CD14-positive monocyte (primary cell): ENCODE measurements at regions not wholly inside any gene's neighbourhood (a gene's known extent, or its start where the extent isn't known, plus 50 kb on each side); places are given as distances from the start of the nearest gene placed in this dataset.
"Not testable (repeated sequence)": the region's sequence is repeated elsewhere in the genome, so short reads cannot be mapped to it uniquely, and the experiment has no call there.

Experiments
- DNase-seq, 3 donors: peaks; one replicate each; pipeline ENCODE4 v3.0.0-alpha.2; 2011 to 2022
- H2AFZ ChIP-seq: 2 replicates; pipeline ENCODE4 v1.6.0; 2012; ENCODE audit warnings: mild to moderate bottlenecking, low read depth, low read length, inconsistent platforms; ENCODE audit not compliant: insufficient read depth, poor library complexity, severe bottlenecking
- H3K27ac ChIP-seq, 2 donors: 1 replicate in 1 of 2; 2 replicates in 1 of 2; pipeline ENCODE4 v1.5.1; 2012 to 2013; ENCODE audit warnings: low read length in 2 of 2, control low read depth in 1 of 2, inconsistent platforms in 1 of 2, low read depth in 1 of 2, mild to moderate bottlenecking in 1 of 2
- H3K27me3 ChIP-seq, 2 donors: one replicate each; pipeline versions ENCODE4 v1.6.0 to v1.6.1; 2011 to 2013; ENCODE audit warnings: low read length in 2 of 2; ENCODE audit not compliant: control insufficient read depth in 2 of 2, insufficient read depth in 2 of 2
- H3K36me3 ChIP-seq, 2 donors: replicated peaks in 1 of 2; 1 replicate in 1 of 2; 2 replicates in 1 of 2; pipeline versions ENCODE4 v1.5.1 to v1.6.1; 2012 to 2013; ENCODE audit warnings: low read length in 2 of 2, control low read depth in 1 of 2, inconsistent platforms in 1 of 2, mild to moderate bottlenecking in 1 of 2; ENCODE audit not compliant: insufficient read depth in 2 of 2, control insufficient read depth in 1 of 2
- H3K4me1 ChIP-seq, 2 donors: 1 replicate in 1 of 2; 2 replicates in 1 of 2; pipeline versions ENCODE4 v1.5.1 to v1.6.1; 2012 to 2013; ENCODE audit warnings: low read length in 2 of 2, control low read depth in 1 of 2, inconsistent platforms in 1 of 2, mild to moderate bottlenecking in 1 of 2, moderate library complexity in 1 of 2; ENCODE audit not compliant: insufficient read depth in 2 of 2, control insufficient read depth in 1 of 2
- H3K4me2 ChIP-seq: replicated peaks from 2 replicates; pipeline ENCODE3; 2012; ENCODE audit warnings: low read length, moderate library complexity, mild to moderate bottlenecking; ENCODE audit not compliant: poor library complexity, severe bottlenecking; ENCODE audit errors: extremely low read depth
- H3K4me3 ChIP-seq, 3 experiments: fragments of 200-600 bp in 1 of 3; sonication (generic) in 1 of 3; replicated peaks in 1 of 3; 1 replicate in 2 of 3; 2 replicates in 1 of 3; pipeline ENCODE4 v1.5.1; 2011 to 2013; ENCODE audit warnings: low read length in 3 of 3, mild to moderate bottlenecking in 3 of 3, control low read depth in 2 of 3, low read depth in 2 of 3, inconsistent platforms in 1 of 3, moderate library complexity in 1 of 3
- H3K79me2 ChIP-seq: 2 replicates; pipeline ENCODE4 v1.6.0; 2012; ENCODE audit warnings: mild to moderate bottlenecking, control low read depth, inconsistent platforms, low read length, moderate library complexity; ENCODE audit not compliant: insufficient read depth
- H3K9ac ChIP-seq: 2 replicates; pipeline ENCODE4 v1.6.0; 2017; ENCODE audit warnings: low read length, mild to moderate bottlenecking; ENCODE audit not compliant: insufficient read depth, poor library complexity, severe bottlenecking
- H3K9me3 ChIP-seq, 2 donors: replicated peaks in 1 of 2; 1 replicate in 1 of 2; 2 replicates in 1 of 2; pipeline versions ENCODE4 v1.5.1 to v1.6.1; 2012 to 2013; ENCODE audit warnings: low read length in 2 of 2, control low read depth in 1 of 2; ENCODE audit not compliant: control insufficient read depth in 1 of 2, insufficient read depth in 1 of 2
- H4K20me1 ChIP-seq: 2 replicates; pipeline ENCODE4 v1.6.0; 2012; ENCODE audit warnings: mild to moderate bottlenecking, low read length, control low read depth, moderate library complexity; ENCODE audit not compliant: insufficient read depth
- H3K27ac Mint-ChIP-seq, 7 donors: one replicate each; pipeline ENCODE4 v1.8.0; 2020; ENCODE audit warnings: mild to moderate bottlenecking in 7 of 7, mixed read lengths in 7 of 7, moderate library complexity in 6 of 7, inconsistent platforms in 2 of 7
- H3K27me3 Mint-ChIP-seq, 3 donors: one replicate each; pipeline ENCODE4 v1.8.0; 2021 to 2022; ENCODE audit warnings: low read depth in 3 of 3, mild to moderate bottlenecking in 3 of 3, mixed read lengths in 3 of 3, moderate library complexity in 3 of 3, inconsistent platforms in 1 of 3
- H3K36me3 Mint-ChIP-seq, 2 donors: one replicate each; pipeline ENCODE4 v1.8.0; 2020; ENCODE audit warnings: mixed read lengths in 2 of 2, inconsistent platforms in 1 of 2, mild to moderate bottlenecking in 1 of 2
- H3K4me1 Mint-ChIP-seq: one replicate; pipeline ENCODE4 v1.8.0; 2020; ENCODE audit warnings: mild to moderate bottlenecking, mixed read lengths
- H3K4me3 Mint-ChIP-seq, 2 donors: one replicate each; pipeline ENCODE4 v1.8.0; 2020; ENCODE audit warnings: mild to moderate bottlenecking in 2 of 2, mixed read lengths in 2 of 2, moderate library complexity in 1 of 2
- H3K9me3 Mint-ChIP-seq, 7 donors: one replicate each; pipeline ENCODE4 v1.8.0; 2020 to 2022; ENCODE audit warnings: mixed read lengths in 7 of 7, mild to moderate bottlenecking in 6 of 7, moderate library complexity in 6 of 7, inconsistent platforms in 2 of 7
- WGBS: methylation state at CpG from one replicate; pipeline ENCODE4 v1.1.5; 2013; ENCODE audit warnings: missing lambda C conversion rate; ENCODE audit not compliant: insufficient coverage; 5-methylcytosine and 5-hydroxymethylcytosine counted together
- intact Hi-C, 2 donors: fragments of 100-400 bp; cut with micrococcal nuclease; formaldehyde crosslinking; loops; one replicate each; pipeline versions ENCODE4 v1.15.0 to v1.15.1; 2023
- TF ChIP-seq, protein P1 (sequence below): fragments of 200-600 bp; IDR thresholded peaks from one replicate; pipeline ENCODE4 v1.8.0; 2022; ENCODE audit warnings: antibody characterized with exemption, mild to moderate bottlenecking

DNA sequence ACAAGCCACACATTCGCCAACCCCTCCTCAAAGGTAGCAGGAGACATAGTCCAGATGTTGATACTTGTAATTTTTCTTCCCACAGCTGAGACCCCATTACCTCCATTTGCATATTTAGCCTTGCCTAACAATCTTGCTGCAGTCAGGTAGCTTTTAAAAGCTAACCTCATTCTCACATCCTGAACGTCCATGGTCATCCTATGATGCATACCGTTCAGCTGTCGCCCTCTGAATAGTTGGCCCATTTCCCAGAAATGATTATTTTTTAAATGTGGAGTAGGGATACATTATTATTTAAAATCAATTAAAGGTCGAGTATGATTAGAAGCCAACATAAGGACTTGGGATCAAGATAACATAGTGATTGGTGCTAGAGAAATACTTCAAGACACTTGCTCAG is 165.0 kb downstream of the MEX3B start:
- intact Hi-C loops: no loop called here
- H2AFZ ChIP-seq: no peak overlapping the region
- Mint-ChIP-seq H3K36me3 (no peaks in the 10 kb centered on the region), H3K4me3 (no peak overlapping the region), H3K9me3 (peaks cover 0 to 4% (median 0%) of the 10 kb centered on the region in 7 donors), H3K27ac (no peak overlapping the region), H3K27me3 (no peaks in the 10 kb centered on the region), H3K4me1 (peaks cover 4% of the 10 kb centered on the region)
- H3K79me2 ChIP-seq: no peaks in the 10 kb centered on the region
- H3K9ac ChIP-seq: no peak overlapping the region
- no peak overlapping the region for H3K27ac ChIP-seq
- no peaks in the 10 kb centered on the region for H3K9me3 ChIP-seq
- no peaks in the 10 kb centered on the region for H3K36me3 ChIP-seq
- 86% methylated on average over 1 of the region's 5 CpGs for WGBS
- TF ChIP-seq, protein P1, sequence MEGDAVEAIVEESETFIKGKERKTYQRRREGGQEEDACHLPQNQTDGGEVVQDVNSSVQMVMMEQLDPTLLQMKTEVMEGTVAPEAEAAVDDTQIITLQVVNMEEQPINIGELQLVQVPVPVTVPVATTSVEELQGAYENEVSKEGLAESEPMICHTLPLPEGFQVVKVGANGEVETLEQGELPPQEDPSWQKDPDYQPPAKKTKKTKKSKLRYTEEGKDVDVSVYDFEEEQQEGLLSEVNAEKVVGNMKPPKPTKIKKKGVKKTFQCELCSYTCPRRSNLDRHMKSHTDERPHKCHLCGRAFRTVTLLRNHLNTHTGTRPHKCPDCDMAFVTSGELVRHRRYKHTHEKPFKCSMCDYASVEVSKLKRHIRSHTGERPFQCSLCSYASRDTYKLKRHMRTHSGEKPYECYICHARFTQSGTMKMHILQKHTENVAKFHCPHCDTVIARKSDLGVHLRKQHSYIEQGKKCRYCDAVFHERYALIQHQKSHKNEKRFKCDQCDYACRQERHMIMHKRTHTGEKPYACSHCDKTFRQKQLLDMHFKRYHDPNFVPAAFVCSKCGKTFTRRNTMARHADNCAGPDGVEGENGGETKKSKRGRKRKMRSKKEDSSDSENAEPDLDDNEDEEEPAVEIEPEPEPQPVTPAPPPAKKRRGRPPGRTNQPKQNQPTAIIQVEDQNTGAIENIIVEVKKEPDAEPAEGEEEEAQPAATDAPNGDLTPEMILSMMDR: no peak
- no peaks in the 10 kb centered on the region for H3K27me3 ChIP-seq
- no peak overlapping the region for H3K4me2 ChIP-seq
- H4K20me1 ChIP-seq: no peaks in the 10 kb centered on the region
- no peak overlapping the region for H3K4me3 ChIP-seq
- no peaks in the 10 kb centered on the region for H3K4me1 ChIP-seq
- no peak for DNase-seq

DNA sequence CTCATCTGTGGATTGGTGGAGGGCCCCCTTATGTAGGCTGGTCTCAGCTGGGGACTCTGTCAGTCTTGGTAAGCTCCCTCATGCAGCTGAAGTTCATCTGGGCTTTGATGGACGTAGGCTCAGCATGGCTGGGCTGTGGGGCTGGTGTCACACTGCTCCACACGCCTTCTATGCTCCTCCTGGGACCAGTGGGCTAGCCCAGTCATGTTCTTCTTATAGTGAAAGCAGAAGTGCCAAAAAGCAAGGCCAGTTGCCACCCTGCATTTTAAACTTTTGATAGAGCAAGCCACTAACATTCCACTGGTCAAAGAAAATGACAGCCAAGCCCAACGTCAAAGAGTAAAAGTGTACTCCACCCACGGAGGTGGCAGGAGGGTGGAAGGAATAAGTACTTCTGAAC is 165.5 kb downstream of the MEX3B start:
- no peak overlapping the region for H2AFZ ChIP-seq
- 80% methylated on average over 1 of the region's 4 CpGs for WGBS

DNA sequence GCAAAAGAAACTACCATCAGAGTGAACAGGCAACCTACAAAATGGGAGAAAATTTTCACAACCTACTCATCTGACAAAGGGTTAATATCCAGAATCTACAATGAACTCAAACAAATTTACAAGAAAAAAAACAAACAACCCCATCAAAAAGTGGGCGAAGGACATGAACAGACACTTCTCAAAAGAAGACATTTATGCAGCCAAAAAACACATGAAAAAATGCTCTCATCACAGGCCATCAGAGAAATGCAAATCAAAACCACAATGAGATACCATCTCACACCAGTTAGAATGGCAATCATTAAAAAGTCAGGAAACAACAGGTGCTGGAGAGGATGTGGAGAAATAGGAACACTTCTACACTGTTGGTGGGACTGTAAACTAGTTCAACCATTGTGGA is 170.1 kb downstream of the MEX3B start:
- H3K9me3 ChIP-seq, H3K27ac ChIP-seq, H3K36me3 ChIP-seq, H3K4me3 ChIP-seq, H3K9ac ChIP-seq, DNase-seq, H3K27me3 Mint-ChIP-seq, H3K27me3 ChIP-seq, H3K4me2 ChIP-seq, H4K20me1 ChIP-seq, H3K4me1 Mint-ChIP-seq, H3K4me3 Mint-ChIP-seq, H3K79me2 ChIP-seq, H3K27ac Mint-ChIP-seq, H2AFZ ChIP-seq, H3K9me3 Mint-ChIP-seq, H3K4me1 ChIP-seq, H3K36me3 Mint-ChIP-seq, intact Hi-C loops: not testable (repeated sequence)
- no CpG with 5 or more reads among the region's 1 CpG for WGBS

More for the DNA sequence above, 165.5 kb downstream of the MEX3B start:
- H3K79me2 ChIP-seq: no peaks in the 10 kb centered on the region
- Mint-ChIP-seq H3K4me1 (peaks cover 4% of the 10 kb centered on the region), H3K4me3 (no peak overlapping the region), H3K27me3 (no peaks in the 10 kb centered on the region), H3K36me3 (no peaks in the 10 kb centered on the region), H3K9me3 (peaks cover 0 to 4% (median 0%) of the 10 kb centered on the region in 7 donors), H3K27ac (no peak overlapping the region)
- H3K9me3 ChIP-seq: no peaks in the 10 kb centered on the region
- TF ChIP-seq, protein P1: no peak
- no peak overlapping the region for H3K4me2 ChIP-seq
- H3K4me1 ChIP-seq: no peaks in the 10 kb centered on the region
- H3K27me3 ChIP-seq: no peaks in the 10 kb centered on the region
- no peaks in the 10 kb centered on the region for H3K36me3 ChIP-seq
- no peak overlapping the region for H3K9ac ChIP-seq
- H3K4me3 ChIP-seq: no peak overlapping the region
- intact Hi-C loops: no loop called here
- H4K20me1 ChIP-seq: no peaks in the 10 kb centered on the region
- DNase-seq: no peak
- no peak overlapping the region for H3K27ac ChIP-seq

DNA sequence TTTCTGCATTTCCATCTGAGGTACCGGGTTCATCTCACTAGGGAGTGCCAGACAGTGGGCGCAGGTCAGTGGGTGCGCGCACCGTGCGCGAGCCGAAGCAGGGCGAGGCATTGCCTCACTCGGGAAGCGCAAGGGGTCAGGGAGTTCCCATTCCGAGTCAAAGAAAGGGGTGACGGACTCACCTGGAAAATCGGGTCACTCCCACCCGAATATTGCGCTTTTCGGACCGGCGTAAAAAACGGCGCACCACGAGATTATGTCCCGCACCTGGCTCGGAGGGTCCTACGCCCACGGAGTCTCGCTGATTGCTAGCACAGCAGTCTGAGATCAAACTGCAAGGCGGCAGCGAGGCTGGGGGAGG is 175.1 kb downstream of the MEX3B start:
- H3K4me2 ChIP-seq, H2AFZ ChIP-seq, H3K27me3 ChIP-seq, H3K4me3 Mint-ChIP-seq, H4K20me1 ChIP-seq, DNase-seq, intact Hi-C loops, H3K9me3 ChIP-seq, H3K36me3 ChIP-seq, H3K36me3 Mint-ChIP-seq, H3K4me1 ChIP-seq, H3K79me2 ChIP-seq, H3K27ac Mint-ChIP-seq, H3K27me3 Mint-ChIP-seq, H3K9ac ChIP-seq, H3K4me3 ChIP-seq, H3K4me1 Mint-ChIP-seq, H3K27ac ChIP-seq: not testable (repeated sequence)
- H3K9me3 Mint-ChIP-seq: peaks cover 3 to 16% (median 9%) of the 10 kb centered on the region in 7 donors
- WGBS: no CpG with 5 or more reads among the region's 29 CpGs
